ENCODE measurements at regions not wholly inside any gene's neighbourhood (a gene's known extent, or its start where the extent isn't known, plus 50 kb on each side); places are given as distances from the start of the nearest gene placed in this dataset.

DNA sequence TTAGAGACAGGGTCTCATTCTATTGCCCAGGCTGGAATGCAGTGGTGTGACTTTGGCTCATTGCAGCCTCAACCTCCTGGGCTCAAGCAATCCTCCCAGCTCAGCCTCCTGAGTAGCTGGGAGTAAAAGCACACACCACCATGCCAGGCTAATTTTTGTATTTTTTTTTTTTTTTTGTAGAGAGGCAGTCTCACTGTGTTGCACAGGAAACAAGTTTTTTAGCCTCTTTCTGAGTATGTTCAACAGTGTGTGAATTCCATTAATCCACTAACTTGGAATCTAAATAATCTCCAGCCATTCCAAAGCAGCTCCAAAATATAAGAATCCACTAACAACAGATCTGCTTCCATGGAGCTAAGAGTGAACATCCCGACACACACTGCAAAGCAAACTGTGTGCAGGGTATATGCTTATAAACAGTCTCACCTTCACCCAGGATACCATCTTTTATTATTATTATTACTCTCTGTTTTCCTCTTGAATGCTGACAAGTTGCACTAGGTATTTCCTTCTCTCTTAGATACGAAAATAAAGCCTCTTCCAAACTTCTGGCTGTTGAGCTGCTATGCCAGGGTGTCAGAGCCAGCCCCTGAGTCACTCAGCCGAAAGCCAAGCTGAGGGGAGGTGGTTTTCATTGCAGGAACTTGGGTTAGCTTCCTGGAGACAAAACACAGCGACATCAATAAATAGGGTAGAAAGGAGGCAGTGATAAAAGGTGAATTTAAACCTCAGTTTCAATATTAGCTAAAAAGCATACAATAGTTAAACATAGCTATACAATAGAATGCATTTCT lies 264.9 kb downstream of the HIVEP2 start (continued):
- TF ChIP-seq, protein P1, sequence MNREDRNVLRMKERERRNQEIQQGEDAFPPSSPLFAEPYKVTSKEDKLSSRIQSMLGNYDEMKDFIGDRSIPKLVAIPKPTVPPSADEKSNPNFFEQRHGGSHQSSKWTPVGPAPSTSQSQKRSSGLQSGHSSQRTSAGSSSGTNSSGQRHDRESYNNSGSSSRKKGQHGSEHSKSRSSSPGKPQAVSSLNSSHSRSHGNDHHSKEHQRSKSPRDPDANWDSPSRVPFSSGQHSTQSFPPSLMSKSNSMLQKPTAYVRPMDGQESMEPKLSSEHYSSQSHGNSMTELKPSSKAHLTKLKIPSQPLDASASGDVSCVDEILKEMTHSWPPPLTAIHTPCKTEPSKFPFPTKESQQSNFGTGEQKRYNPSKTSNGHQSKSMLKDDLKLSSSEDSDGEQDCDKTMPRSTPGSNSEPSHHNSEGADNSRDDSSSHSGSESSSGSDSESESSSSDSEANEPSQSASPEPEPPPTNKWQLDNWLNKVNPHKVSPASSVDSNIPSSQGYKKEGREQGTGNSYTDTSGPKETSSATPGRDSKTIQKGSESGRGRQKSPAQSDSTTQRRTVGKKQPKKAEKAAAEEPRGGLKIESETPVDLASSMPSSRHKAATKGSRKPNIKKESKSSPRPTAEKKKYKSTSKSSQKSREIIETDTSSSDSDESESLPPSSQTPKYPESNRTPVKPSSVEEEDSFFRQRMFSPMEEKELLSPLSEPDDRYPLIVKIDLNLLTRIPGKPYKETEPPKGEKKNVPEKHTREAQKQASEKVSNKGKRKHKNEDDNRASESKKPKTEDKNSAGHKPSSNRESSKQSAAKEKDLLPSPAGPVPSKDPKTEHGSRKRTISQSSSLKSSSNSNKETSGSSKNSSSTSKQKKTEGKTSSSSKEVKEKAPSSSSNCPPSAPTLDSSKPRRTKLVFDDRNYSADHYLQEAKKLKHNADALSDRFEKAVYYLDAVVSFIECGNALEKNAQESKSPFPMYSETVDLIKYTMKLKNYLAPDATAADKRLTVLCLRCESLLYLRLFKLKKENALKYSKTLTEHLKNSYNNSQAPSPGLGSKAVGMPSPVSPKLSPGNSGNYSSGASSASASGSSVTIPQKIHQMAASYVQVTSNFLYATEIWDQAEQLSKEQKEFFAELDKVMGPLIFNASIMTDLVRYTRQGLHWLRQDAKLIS (CRISPR knock-in tag; IDR thresholded peaks at IDR 0.05; ENCODE audit: borderline replicate concordance) = no peak
- TF ChIP-seq SMAD4 (CRISPR knock-in tag; IDR thresholded peaks at IDR 0.05) = no peak
- TF ChIP-seq ELF4 (CRISPR knock-in tag; IDR thresholded peaks at IDR 0.05; ENCODE audit: low read depth) = no peak
- TF ChIP-seq, protein P2, sequence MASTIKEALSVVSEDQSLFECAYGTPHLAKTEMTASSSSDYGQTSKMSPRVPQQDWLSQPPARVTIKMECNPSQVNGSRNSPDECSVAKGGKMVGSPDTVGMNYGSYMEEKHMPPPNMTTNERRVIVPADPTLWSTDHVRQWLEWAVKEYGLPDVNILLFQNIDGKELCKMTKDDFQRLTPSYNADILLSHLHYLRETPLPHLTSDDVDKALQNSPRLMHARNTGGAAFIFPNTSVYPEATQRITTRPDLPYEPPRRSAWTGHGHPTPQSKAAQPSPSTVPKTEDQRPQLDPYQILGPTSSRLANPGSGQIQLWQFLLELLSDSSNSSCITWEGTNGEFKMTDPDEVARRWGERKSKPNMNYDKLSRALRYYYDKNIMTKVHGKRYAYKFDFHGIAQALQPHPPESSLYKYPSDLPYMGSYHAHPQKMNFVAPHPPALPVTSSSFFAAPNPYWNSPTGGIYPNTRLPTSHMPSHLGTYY (CRISPR knock-in tag; IDR thresholded peaks at IDR 0.05) = no peak
- TF ChIP-seq NR1H2 (CRISPR knock-in tag; IDR thresholded peaks at IDR 0.05) = no peak
- TF ChIP-seq, protein P3, sequence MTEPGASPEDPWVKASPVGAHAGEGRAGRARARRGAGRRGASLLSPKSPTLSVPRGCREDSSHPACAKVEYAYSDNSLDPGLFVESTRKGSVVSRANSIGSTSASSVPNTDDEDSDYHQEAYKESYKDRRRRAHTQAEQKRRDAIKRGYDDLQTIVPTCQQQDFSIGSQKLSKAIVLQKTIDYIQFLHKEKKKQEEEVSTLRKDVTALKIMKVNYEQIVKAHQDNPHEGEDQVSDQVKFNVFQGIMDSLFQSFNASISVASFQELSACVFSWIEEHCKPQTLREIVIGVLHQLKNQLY (CRISPR knock-in tag; IDR thresholded peaks at IDR 0.05) = no peak
- TF ChIP-seq NFYB (CRISPR knock-in tag; conservative IDR thresholded peaks at IDR 0.05; ENCODE audit: low read depth) = no peak
- TF ChIP-seq, protein P4, sequence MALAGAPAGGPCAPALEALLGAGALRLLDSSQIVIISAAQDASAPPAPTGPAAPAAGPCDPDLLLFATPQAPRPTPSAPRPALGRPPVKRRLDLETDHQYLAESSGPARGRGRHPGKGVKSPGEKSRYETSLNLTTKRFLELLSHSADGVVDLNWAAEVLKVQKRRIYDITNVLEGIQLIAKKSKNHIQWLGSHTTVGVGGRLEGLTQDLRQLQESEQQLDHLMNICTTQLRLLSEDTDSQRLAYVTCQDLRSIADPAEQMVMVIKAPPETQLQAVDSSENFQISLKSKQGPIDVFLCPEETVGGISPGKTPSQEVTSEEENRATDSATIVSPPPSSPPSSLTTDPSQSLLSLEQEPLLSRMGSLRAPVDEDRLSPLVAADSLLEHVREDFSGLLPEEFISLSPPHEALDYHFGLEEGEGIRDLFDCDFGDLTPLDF (CRISPR knock-in tag; IDR thresholded peaks at IDR 0.05) = no peak

DNA sequence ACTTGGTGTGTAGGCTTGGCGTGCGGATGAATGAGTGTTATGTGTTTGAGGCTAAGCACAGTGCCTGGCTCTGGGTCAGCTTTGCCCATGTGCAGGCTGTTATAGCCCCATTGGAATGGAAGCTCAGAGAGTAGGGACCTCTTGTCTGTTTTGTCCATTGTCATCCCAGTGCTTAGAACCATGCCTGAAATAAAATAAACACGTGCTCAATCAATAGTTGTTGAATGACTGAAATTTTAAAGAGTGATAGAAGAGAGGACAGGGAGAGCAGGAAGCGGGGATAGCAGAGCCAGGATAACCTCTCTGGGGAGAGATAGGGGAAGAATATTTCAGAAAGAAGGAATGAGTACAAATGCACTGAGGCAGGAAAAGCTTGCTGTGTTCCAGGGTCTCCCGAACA lies 263.9 kb downstream of the HIVEP2 start:
- Mint-ChIP-seq H3K4me1 (peaks cover 13% of the 10 kb centered on the region), H3K27ac (no peak overlapping the region), H3K4me3 (no peak overlapping the region), H3K27me3 (ENCODE audit: low read depth) (no peaks in the 10 kb centered on the region; the same call in 1 of the 2 replicates), H3K36me3 (peaks cover 10% of the 10 kb centered on the region), H3K9me3 (peaks cover 20% of the 10 kb centered on the region)
- DNase-seq (ENCODE audit: low spot score) (no peak), ATAC-seq (no peak)
- ChIA-PET CTCF (interaction anchor here (1.2 kb wide), 1 partner anchor 11 kb away, joined by 3 read pairs; no protein-coding TSS in a partner anchor), POLR2A (no interaction called here)
- no peak for TF ChIP-seq GRHL2 (CRISPR knock-in tag; IDR thresholded peaks at IDR 0.05; ENCODE audit: insufficient replicate concordance, severe bottlenecking)
- TF ChIP-seq CBFB (CRISPR knock-in tag; IDR thresholded peaks at IDR 0.05; ENCODE audit: low read depth) = no peak
- TF ChIP-seq SOX15 (CRISPR knock-in tag; IDR thresholded peaks at IDR 0.05) = no peak
- no peak for TF ChIP-seq RELA (CRISPR knock-in tag; IDR thresholded peaks at IDR 0.05; ENCODE audit: borderline replicate concordance)
- TF ChIP-seq ESRRA (CRISPR knock-in tag; IDR thresholded peaks at IDR 0.05; ENCODE audit: borderline replicate concordance) = no peak

DNA sequence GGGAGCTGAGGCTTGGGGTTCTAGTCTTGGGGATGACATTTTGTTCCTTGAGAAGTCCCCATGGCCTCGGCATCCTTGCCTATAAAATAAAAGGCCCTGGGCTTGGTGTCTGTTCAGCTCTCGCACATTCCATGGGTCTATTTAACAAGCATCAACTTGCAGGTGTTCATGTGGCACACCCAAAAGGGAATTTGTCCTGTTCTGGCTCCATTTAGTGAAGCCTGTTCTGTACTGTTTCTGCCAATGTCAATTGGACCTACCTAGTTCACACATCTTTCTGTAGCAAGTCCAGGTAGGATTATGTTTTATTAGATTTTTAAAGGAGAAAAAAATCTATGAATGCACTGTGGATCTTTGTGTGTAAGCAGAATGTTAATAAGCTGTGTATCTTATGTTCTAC lies 262.0 kb downstream of the HIVEP2 start:
- no peak for ATAC-seq

More for the DNA sequence above, 262.0 kb downstream of the HIVEP2 start:
- TF ChIP-seq, protein P5, sequence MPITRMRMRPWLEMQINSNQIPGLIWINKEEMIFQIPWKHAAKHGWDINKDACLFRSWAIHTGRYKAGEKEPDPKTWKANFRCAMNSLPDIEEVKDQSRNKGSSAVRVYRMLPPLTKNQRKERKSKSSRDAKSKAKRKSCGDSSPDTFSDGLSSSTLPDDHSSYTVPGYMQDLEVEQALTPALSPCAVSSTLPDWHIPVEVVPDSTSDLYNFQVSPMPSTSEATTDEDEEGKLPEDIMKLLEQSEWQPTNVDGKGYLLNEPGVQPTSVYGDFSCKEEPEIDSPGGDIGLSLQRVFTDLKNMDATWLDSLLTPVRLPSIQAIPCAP (CRISPR knock-in tag; IDR thresholded peaks at IDR 0.05) = no peak
- TF ChIP-seq TP53 (CRISPR knock-in tag; IDR thresholded peaks at IDR 0.05) = no peak
- TF ChIP-seq, protein P6, sequence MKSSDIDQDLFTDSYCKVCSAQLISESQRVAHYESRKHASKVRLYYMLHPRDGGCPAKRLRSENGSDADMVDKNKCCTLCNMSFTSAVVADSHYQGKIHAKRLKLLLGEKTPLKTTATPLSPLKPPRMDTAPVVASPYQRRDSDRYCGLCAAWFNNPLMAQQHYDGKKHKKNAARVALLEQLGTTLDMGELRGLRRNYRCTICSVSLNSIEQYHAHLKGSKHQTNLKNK (CRISPR knock-in tag; IDR thresholded peaks at IDR 0.05) = no peak
- no peak for TF ChIP-seq TEAD1 (CRISPR knock-in tag; IDR thresholded peaks at IDR 0.05)
- TF ChIP-seq TEAD4 (CRISPR knock-in tag; IDR thresholded peaks at IDR 0.05) = no peak
- no peak for TF ChIP-seq TCF7 (CRISPR knock-in tag; IDR thresholded peaks at IDR 0.05; ENCODE audit: low read depth)
- no peak for TF ChIP-seq NR1H2 (CRISPR knock-in tag; IDR thresholded peaks at IDR 0.05)
- TF ChIP-seq ZNF317 (CRISPR knock-in tag; IDR thresholded peaks at IDR 0.05; ENCODE audit: borderline replicate concordance, low read depth) = no peak
- TF ChIP-seq IRF2 (CRISPR knock-in tag; IDR thresholded peaks at IDR 0.05; ENCODE audit: borderline replicate concordance, low read depth) = no peak
- no peak for TF ChIP-seq ZNF121 (CRISPR knock-in tag; IDR thresholded peaks at IDR 0.05)
- Mint-ChIP-seq H3K4me3 (no peak overlapping the region), H3K36me3 (peaks cover 10% of the 10 kb centered on the region), H3K4me1 (peaks cover 7% of the 10 kb centered on the region; the same call in 1 of the 2 replicates), H3K27me3 (ENCODE audit: low read depth) (no peaks in the 10 kb centered on the region; the same call in 1 of the 2 replicates), H3K9me3 (peaks cover 20% of the 10 kb centered on the region), H3K27ac (no peak overlapping the region)
- POLR2A ChIA-PET = no interaction called here
- CTCF ChIA-PET = no interaction called here
- no peak for DNase-seq (ENCODE audit: low spot score)

All from WTC11 (cell line).